ENCODE measurements at regions not wholly inside any gene's neighbourhood (a gene's known extent, or its start where the extent isn't known, plus 50 kb on each side); places are given as distances from the start of the nearest gene placed in this dataset.

DNA sequence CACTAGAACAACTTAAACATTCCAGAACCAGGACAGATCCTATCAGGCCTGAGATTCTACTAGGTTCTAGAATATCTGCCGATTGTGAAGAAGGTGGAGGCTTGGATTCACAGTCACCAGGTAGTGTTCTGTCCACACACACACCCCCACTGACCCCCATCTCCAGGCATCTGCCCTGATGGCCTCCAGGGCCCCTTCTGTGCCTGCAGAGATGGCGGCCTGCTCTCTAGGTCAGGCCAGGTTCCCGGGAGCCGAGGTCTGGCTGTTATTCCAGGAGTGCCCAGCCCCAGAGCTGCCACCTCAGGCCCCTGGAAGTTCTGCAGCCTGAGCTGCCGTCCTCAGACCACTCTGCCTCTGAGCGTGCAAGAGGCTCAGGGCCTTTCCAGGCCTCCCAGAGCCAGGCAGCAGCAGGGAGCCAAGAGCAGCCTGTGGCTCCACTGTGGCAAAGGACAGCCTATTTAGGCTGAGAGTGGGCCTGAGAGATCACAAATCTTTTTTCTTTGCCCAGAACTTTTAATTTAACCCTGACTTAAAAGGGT, 96.2 kb upstream of the ASAP2 start:
- H3K4me3 ChIP-seq (ENCODE audit: low read depth, low read length, poor library complexity, severe bottlenecking), result no peak overlapping the region
- no peaks in the 10 kb centered on the region for H3K9me3 ChIP-seq (ENCODE audit: low read depth, low read length, poor library complexity, severe bottlenecking)
- TF ChIP-seq CTCF (conservative IDR thresholded peaks at IDR 0.05; ENCODE audit: low read depth, low read length), result no peak
- no peak for TF ChIP-seq EZH2 (IDR thresholded peaks at IDR 0.05; ENCODE audit: borderline replicate concordance, low read depth, low read length, poor library complexity, severe bottlenecking)
- ChIA-PET POLR2A (ENCODE audit: low non-redundant PET) (no interaction called here), CTCF (no interaction called here)
- intact Hi-C loops (cut with micrococcal nuclease; ENCODE audit: unreplicated experiment), result no loop called here
- no peaks in the 10 kb centered on the region for H3K27me3 ChIP-seq (replicated peaks; ENCODE audit: insufficient read depth, low read depth, low read length, poor library complexity)
- BruUV-seq (replicated peaks), result no TSS peak
- H3K36me3 ChIP-seq (ENCODE audit: insufficient read depth, low read length, poor library complexity, severe bottlenecking), result no peaks in the 10 kb centered on the region
- no peak overlapping the region for H3K27ac ChIP-seq (ENCODE audit: low read depth, low read length, poor library complexity, severe bottlenecking)
- peaks cover 12% of the 10 kb centered on the region for H3K4me1 ChIP-seq (ENCODE audit: insufficient read depth, low read length, poor library complexity, severe bottlenecking)
- DNase-seq (ENCODE audit: low spot score), result no peak

- CTCF ChIA-PET, result no interaction called here
- intact Hi-C loops (cut with micrococcal nuclease; ENCODE audit: unreplicated experiment), result no loop called here
Measured at GRCh38 chr2:9109871-9110270, 96.7 kb upstream of the ASAP2 start.

GRCh38 chr2:9108210-9108967, 98.2 kb upstream of the ASAP2 start:
- Histone ChIP-seq H3K27me3 (replicated peaks; ENCODE audit: insufficient read depth, low read depth, low read length, poor library complexity) (no peaks in the 10 kb centered on the region), H3K9me3 (ENCODE audit: low read depth, low read length, poor library complexity, severe bottlenecking) (no peaks in the 10 kb centered on the region), H3K4me3 (ENCODE audit: low read depth, low read length, poor library complexity, severe bottlenecking) (no peak overlapping the region), H3K27ac (ENCODE audit: low read depth, low read length, poor library complexity, severe bottlenecking) (no peak overlapping the region), H3K36me3 (ENCODE audit: insufficient read depth, low read length, poor library complexity, severe bottlenecking) (no peaks in the 10 kb centered on the region), H3K4me1 (ENCODE audit: insufficient read depth, low read length, poor library complexity, severe bottlenecking) (peaks cover 12% of the 10 kb centered on the region)
- no peak for DNase-seq (ENCODE audit: low spot score)
- intact Hi-C loops (cut with micrococcal nuclease; ENCODE audit: unreplicated experiment), result no loop called here
- CTCF ChIA-PET, result no interaction called here
- TF ChIP-seq EZH2 (IDR thresholded peaks at IDR 0.05; ENCODE audit: borderline replicate concordance, low read depth, low read length, poor library complexity, severe bottlenecking) (no peak), CTCF (conservative IDR thresholded peaks at IDR 0.05; ENCODE audit: low read depth, low read length) (no peak)
- no TSS peak for BruUV-seq (replicated peaks)
- POLR2A ChIA-PET (ENCODE audit: low non-redundant PET), result no interaction called here

More at GRCh38 chr2:9109871-9110270, 96.7 kb upstream of the ASAP2 start:
- Histone ChIP-seq H3K9me3 (ENCODE audit: low read depth, low read length, poor library complexity, severe bottlenecking) (no peaks in the 10 kb centered on the region), H3K27ac (ENCODE audit: low read depth, low read length, poor library complexity, severe bottlenecking) (no peak overlapping the region), H3K4me1 (ENCODE audit: insufficient read depth, low read length, poor library complexity, severe bottlenecking) (peaks cover 12% of the 10 kb centered on the region), H3K4me3 (ENCODE audit: low read depth, low read length, poor library complexity, severe bottlenecking) (no peak overlapping the region), H3K27me3 (replicated peaks; ENCODE audit: insufficient read depth, low read depth, low read length, poor library complexity) (no peaks in the 10 kb centered on the region), H3K36me3 (ENCODE audit: insufficient read depth, low read length, poor library complexity, severe bottlenecking) (no peaks in the 10 kb centered on the region)
- no peak for DNase-seq (ENCODE audit: low spot score)
- TF ChIP-seq CTCF (conservative IDR thresholded peaks at IDR 0.05; ENCODE audit: low read depth, low read length), result no peak
- no peak for TF ChIP-seq EZH2 (IDR thresholded peaks at IDR 0.05; ENCODE audit: borderline replicate concordance, low read depth, low read length, poor library complexity, severe bottlenecking)
- POLR2A ChIA-PET (ENCODE audit: low non-redundant PET), result no interaction called here
- BruUV-seq (replicated peaks), result no TSS peak
